HEK293 (cell line): ENCODE measurements at regions not wholly inside any gene's neighbourhood (a gene's known extent, or its start where the extent isn't known, plus 50 kb on each side); places are given as distances from the start of the nearest gene placed in this dataset.

ENCODE experiments used
- CTCF ChIP-seq: fragments of 450-650 bp; formaldehyde crosslinking; IDR thresholded peaks from 2 replicates; pipeline ENCODE4 v1.5.1; 2016; ENCODE audit warnings: missing biosample characterization, missing genetic modification characterization
- FEZF1 ChIP-seq: fragments of 450-650 bp; formaldehyde crosslinking; IDR thresholded peaks from 2 replicates; pipeline ENCODE4 v1.5.1; 2016; ENCODE audit warnings: missing biosample characterization, missing genetic modification characterization
- HIC1 ChIP-seq: fragments of 450-650 bp; formaldehyde crosslinking; IDR thresholded peaks from 2 replicates; pipeline ENCODE4 v1.5.1; 2016; ENCODE audit warnings: missing biosample characterization, missing genetic modification characterization
- PRDM10 ChIP-seq: fragments of 450-650 bp; formaldehyde crosslinking; IDR thresholded peaks from 2 replicates; pipeline ENCODE4 v1.5.1; 2016; ENCODE audit warnings: missing biosample characterization, missing genetic modification characterization
- TCF7L2 ChIP-seq: IDR thresholded peaks from 2 replicates; pipeline ENCODE4 v1.6.1; 2011; ENCODE audit warnings: low read depth, mild to moderate bottlenecking, inconsistent platforms, low read length, moderate library complexity, borderline replicate concordance
- ZNF18 ChIP-seq: fragments of 450-650 bp; formaldehyde crosslinking; IDR thresholded peaks from 2 replicates; pipeline ENCODE4 v1.5.1; 2016; ENCODE audit warnings: missing biosample characterization, missing genetic modification characterization
- ZNF211 ChIP-seq: fragments of 450-650 bp; formaldehyde crosslinking; IDR thresholded peaks from 2 replicates; pipeline ENCODE4 v1.5.1; 2016; ENCODE audit warnings: low read depth, missing biosample characterization, missing genetic modification characterization
- ZNF274 ChIP-seq, 2 experiments: fragments of 200-500 bp in 1 of 2; fragments of 450-650 bp in 1 of 2; sonication (Bioruptor generic) in 1 of 2; formaldehyde crosslinking in 1 of 2; IDR thresholded peaks; 2 replicates each; pipeline versions ENCODE4 v1.5.1 to v1.6.1; 2014 to 2016; ENCODE audit warnings: borderline replicate concordance in 1 of 2, inconsistent platforms in 1 of 2, low read length in 1 of 2, missing biosample characterization in 1 of 2, missing genetic modification characterization in 1 of 2
- ZNF792 ChIP-seq: fragments of 450-650 bp; formaldehyde crosslinking; IDR thresholded peaks from 2 replicates; pipeline ENCODE4 v1.5.1; 2016; ENCODE audit warnings: missing biosample characterization, missing genetic modification characterization

GRCh38 chr13:27869436-27870095 lies 50.2 kb upstream of the PDX1 start:
- TF ChIP-seq ZNF18 (tag by site-specific recombination) (no peak), CTCF (tag by site-specific recombination) (no peak), ZNF211 (tag by site-specific recombination) (no peak), ZNF792 (tag by site-specific recombination) (no peak), TCF7L2 (no peak), ZNF274 (IDR thresholded peaks at IDR 0.05; ENCODE audit: low read length) (no peak), ZNF274 (tag by site-specific recombination; IDR thresholded peaks at IDR 0.05; ENCODE audit: borderline replicate concordance) (no peak), FEZF1 (tag by site-specific recombination) (no peak), HIC1 (tag by site-specific recombination) (no peak), PRDM10 (tag by site-specific recombination) (no peak)
